Raji (cell line): ENCODE measurements at regions not wholly inside any gene's neighbourhood (a gene's known extent, or its start where the extent isn't known, plus 50 kb on each side); places are given as distances from the start of the nearest gene placed in this dataset.

Experiments used
- POLR2A ChIP-seq: IDR thresholded peaks from 2 replicates; pipeline ENCODE4 v1.6.1; 2011; ENCODE audit warnings: low read depth, low read length, control low read depth; ENCODE audit not compliant: insufficient read depth

GRCh38 chr7:69243016-69243415, 355.3 kb upstream of the AUTS2 start:
- no peak for TF ChIP-seq POLR2A

DNA sequence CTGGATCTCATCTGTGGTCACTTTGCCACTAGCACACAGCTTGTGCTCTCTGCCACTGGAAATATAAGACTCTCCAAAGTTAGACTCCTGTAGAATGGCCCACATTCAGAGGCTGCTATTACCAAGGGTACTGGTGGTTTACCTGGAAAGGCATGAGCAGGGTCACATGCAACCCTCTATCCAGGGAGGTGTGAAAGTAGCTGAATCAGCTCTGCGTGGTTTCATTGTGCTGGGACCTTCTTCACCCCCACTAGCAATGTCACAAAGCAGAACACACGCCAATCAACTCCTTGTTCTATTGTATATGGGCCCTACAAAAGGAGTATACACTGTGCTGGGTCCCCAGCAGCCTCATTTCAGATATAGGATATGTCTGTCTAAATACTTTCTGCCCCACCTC, 353.6 kb upstream of the AUTS2 start:
- no peak for TF ChIP-seq POLR2A

DNA sequence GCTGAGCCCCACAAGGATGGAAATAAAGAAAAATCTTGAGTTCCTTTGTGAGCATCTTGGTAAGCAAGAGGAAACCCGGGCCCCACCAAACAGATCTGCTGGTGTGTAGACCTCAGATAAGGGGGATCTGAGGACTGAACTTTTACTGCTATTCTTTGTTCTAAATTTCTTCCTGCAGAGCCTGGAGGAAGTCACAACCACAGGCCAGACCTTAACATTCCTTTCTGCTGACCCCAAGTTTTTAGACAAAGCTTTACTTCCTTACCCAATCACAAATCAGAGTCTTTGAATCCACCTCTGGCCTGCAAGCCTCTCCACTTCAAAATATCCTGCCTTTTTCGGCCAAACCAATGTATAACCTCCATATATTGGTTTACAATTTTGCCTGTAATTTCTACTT, 352.6 kb upstream of the AUTS2 start:
- no peak for TF ChIP-seq POLR2A

DNA sequence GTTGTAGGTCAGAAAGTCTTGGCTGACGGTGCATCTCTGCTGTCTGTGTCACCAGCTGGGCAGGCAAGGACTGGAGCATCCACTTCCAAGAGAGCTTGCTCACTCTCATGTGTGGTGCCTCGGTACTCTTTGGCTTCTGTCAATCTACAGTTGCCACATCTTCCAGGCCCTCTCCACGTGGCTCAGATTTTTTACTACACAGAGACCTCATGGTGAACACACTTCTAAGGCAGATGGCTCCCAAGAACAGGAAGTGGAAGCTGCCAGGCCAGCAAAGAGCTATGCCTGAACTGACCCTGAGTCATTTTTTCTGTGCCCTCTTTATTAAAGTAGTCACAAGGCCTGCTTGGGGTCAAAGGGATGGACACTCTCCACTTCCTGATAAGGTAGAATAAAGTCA, 351.5 kb upstream of the AUTS2 start:
- TF ChIP-seq POLR2A = no peak

DNA sequence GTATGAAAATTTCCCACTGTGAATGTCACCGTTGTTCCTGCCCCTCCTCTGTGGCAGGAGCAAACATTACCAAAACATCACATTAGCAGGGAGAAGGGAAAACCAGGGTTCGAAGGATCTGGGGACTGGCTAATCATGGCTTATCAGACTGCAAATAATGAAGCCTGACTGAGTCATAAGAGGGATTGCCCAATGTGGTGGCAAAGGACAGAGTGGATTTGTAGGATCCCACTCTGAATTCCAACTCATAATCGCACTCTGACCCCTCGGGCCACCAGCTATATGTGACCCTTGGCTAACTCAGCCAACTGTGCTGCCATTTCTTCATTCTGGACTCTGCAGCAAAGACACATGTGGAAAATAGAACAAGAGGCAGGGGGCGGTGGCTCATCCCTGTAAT, 347.3 kb upstream of the AUTS2 start:
- no peak for TF ChIP-seq POLR2A

DNA sequence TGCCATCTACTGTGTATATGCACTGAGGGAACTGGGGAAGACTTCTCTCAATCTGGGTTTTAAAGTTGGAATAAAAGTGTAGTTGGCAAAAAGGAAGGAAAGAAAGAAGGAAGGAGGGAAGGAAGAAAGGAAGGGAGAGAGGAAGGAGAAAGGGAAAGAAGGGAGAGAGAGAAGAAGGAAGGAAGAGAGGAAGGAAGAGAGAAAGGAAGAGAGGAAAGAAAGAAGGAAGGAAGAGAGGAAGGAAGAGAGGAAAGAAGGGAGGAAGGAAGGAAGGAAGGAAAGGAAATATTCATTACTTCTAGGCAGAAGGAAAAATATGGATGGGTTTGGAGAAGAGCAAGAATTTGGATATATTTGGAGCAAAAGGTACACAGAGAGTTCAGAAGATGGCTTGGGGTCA, 343.6 kb upstream of the AUTS2 start:
- TF ChIP-seq POLR2A = no peak

DNA sequence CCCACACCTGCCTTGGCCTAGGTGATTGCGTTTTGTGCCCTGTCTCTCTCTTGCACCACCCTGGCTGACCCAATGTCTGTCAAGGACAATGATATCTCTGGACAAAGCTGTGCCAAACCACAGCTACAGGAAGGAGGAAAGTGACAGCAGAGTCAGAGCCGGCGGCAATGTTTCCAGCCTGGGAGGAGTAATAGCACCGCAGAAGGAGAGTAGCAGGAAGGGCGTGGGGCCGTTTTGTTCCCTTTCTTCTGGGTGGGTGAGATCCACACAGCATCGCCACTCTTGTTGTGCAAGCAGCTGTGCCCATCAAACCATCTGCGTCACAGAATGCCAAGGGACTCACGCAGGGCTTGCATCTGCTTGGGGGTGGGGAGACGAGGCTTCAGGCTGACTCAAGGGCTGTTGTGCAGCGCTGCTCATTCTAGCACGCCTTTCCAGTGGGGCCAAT, 341.6 kb upstream of the AUTS2 start:
- no peak for TF ChIP-seq POLR2A

- TF ChIP-seq POLR2A = no peak
Measured at GRCh38 chr7:69257592-69257991, 340.7 kb upstream of the AUTS2 start.

GRCh38 chr7:69259445-69259844, 338.8 kb upstream of the AUTS2 start:
- TF ChIP-seq POLR2A = no peak

DNA sequence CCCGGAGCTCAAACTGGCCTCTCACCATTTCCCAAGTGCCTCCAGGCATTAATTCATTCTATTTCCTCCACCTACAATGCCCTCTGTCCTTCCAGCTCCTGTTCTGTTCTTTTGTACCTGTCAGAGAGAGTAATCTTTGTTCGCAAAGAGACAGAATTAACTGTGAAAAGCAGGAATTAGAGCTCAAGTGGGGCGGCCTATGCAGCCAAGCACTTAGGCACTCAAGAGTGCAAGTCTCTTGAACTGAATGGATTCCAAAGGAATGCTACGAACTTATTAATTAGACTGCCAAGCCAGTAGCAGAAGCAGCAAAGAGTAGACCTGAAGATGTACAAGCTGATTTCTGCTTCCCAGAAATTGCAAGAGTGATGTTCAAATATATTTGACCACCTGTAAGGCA, 338.3 kb upstream of the AUTS2 start:
- no peak for TF ChIP-seq POLR2A

DNA sequence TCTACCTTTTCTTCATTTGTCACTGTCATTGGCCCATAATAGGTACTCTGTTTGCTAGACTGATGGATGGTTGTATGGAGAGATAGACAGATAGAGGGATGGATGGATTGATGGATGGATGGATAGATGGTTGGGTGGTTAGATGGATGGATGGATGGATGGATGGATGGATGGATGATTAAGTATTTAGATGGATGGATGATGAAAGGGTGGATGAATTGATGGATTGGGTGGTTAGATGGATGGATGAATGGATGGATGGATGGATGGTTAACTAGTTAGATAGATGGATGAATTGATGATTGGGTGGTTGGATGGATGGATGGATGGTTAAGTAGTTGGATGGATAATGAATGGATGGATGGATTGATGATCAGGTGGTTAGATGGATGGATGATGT, 334.7 kb upstream of the AUTS2 start:
- TF ChIP-seq POLR2A = no peak

GRCh38 chr7:69269806-69270205, 328.5 kb upstream of the AUTS2 start:
- no peak for TF ChIP-seq POLR2A

GRCh38 chr7:69272101-69272500, 326.2 kb upstream of the AUTS2 start:
- no peak for TF ChIP-seq POLR2A

DNA sequence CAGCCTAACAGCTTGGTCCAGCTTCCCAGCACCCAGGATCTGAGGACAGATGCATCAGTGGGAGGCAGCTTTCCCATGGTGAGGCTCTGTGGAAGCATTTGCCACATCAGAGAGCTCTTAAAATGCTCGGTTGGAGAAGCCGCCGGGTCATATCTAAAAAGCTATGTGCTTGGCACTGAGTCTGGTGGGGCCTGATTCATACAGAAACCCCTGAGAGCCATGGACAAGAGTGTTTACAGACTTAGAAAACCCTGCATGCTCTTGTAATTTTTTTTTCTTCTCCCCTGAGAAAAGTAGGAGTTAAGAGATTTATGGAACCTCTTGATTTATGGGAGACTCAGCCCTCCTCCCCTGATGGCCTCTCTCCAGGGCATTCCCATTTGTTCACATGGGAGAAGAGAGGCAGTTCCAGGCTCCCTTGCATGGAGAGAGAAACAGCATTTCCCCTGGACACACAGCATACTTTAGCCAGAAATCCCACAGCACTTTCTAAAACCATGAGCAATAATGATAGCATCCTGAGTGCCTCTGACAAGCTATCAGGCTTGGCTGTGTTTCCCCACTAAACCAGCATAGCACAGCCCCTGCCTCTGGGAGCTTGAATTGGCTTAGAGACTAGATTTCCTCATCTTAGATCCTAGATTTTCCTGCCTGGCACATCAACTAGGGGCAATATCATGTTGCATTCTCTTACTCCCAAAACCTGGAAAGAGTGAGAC, 322.1 kb upstream of the AUTS2 start:
- TF ChIP-seq POLR2A = no peak

DNA sequence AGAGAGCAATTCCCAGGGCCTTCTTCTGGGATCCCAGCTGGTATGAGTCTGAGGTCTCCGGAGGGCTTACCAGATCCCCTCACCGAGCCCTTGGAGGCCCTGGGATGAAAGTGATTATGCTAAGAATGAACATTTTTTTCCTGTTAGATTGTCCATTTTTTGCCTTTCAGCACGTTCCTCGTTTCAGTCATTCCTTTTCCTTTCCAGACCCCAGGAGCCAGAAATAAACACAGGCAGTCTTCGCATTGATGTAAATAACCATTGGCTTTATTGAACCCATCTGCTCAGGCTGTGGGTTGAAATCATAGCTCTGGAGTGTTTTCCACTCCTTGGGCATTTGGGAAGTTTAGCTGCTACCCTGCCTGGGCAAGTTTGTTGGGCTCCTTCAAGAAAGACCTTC, 320.9 kb upstream of the AUTS2 start:
- no peak for TF ChIP-seq POLR2A

DNA sequence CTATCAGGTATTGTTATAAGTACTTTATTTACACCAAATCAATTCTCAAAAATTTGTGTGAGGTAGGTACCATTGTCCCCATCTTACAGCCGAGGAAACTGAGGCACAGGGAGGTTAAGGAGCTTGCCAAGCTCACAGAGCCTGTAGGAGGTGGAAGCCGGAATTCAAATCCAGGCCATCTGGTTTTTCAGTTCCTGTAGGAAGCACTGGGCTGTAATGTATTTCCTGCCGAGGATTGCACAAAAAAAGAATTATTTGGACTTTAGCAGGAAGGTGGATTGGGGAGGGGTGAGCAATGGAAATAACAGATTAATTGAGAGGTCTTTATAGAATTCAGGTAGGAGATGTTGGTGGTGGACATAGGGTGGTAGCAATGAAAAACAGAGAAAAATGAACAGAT, 315.3 kb upstream of the AUTS2 start:
- TF ChIP-seq POLR2A = no peak

- no peak for TF ChIP-seq POLR2A
Measured at GRCh38 chr7:69283421-69283820, 314.9 kb upstream of the AUTS2 start.
